Endothelial cell of umbilical vein (primary cell): ENCODE measurements at regions not wholly inside any gene's neighbourhood (a gene's known extent, or its start where the extent isn't known, plus 50 kb on each side); places are given as distances from the start of the nearest gene placed in this dataset.

ENCODE experiments used
- BruUV-seq: library from RNA; stranded (reverse); fragments of 400-500 nt; replicated peaks from 2 replicates; lab custom pipeline; 2021; lab: Mats Ljungman, UMichigan
- CTCF ChIA-PET: fragments of 300-600, 350-600 bp; sonication (Branson Sonifier 250); formaldehyde crosslinking; loops from one replicate; lab custom pipeline; 2021; ENCODE audit warnings: antibody characterized with exemption, inconsistent platforms; lab: Charles Lee
- POLR2A ChIA-PET: fragments of 300-600, 350-600 bp; sonication (Branson Sonifier 250); formaldehyde crosslinking; loops from one replicate; lab custom pipeline; 2021; ENCODE audit warnings: antibody characterized with exemption, inconsistent platforms; lab: Charles Lee
- DNase-seq: peaks from one replicate; pipeline ENCODE4 v3.0.0-alpha.2; 2011; ENCODE audit warnings: low read depth, low spot score
- FAIRE-seq: peaks from 2 replicates; lab custom pipeline; 2011; peaks lifted over from hg19 to GRCh38; lab: Jason Lieb, UNC
- H2AFZ ChIP-seq: 2 replicates; pipeline ENCODE4 v1.6.0; 2012; ENCODE audit warnings: low read depth, low read length, control low read depth, inconsistent platforms
- H3K27ac ChIP-seq: 2 replicates; pipeline ENCODE4 v1.5.1; 2011; ENCODE audit warnings: low read depth, mild to moderate bottlenecking, control low read depth, low read length, moderate library complexity; ENCODE audit not compliant: insufficient read depth
- H3K27me3 ChIP-seq, 2 experiments: 2 replicates each; pipeline versions ENCODE4 v1.6.0 to v1.6.1; 2011; ENCODE audit warnings: low read length in 2 of 2, mixed read lengths in 1 of 2; ENCODE audit not compliant: control insufficient read depth in 2 of 2, insufficient read depth in 2 of 2
- H3K36me3 ChIP-seq, 2 experiments: 2 replicates in 1 of 2; 3 replicates in 1 of 2; pipeline ENCODE4 v1.5.1; 2011; ENCODE audit warnings: low read length in 2 of 2, mild to moderate bottlenecking in 1 of 2, moderate library complexity in 1 of 2; ENCODE audit not compliant: control insufficient read depth in 2 of 2, insufficient read depth in 2 of 2; ENCODE audit errors: extremely low read depth in 1 of 2
- H3K4me1 ChIP-seq: 3 replicates; pipeline ENCODE4 v1.5.1; 2011; ENCODE audit warnings: mild to moderate bottlenecking, low read length; ENCODE audit not compliant: control insufficient read depth, insufficient read depth; ENCODE audit errors: extremely low read depth
- H3K4me2 ChIP-seq: 2 replicates; pipeline ENCODE4 v1.6.1; 2011; ENCODE audit warnings: low read length, control low read depth, mixed read lengths; ENCODE audit not compliant: insufficient read depth
- H3K4me3 ChIP-seq, 3 experiments: fragments of 200-600 bp in 1 of 3; sonication (generic), shearing (Covaris generic) in 1 of 3; replicated peaks in 1 of 3; 2 replicates each; pipeline ENCODE4 v1.5.1; 2011 to 2016; ENCODE audit warnings: control low read depth in 3 of 3, low read length in 3 of 3, mild to moderate bottlenecking in 2 of 3, inconsistent platforms in 1 of 3, low read depth in 1 of 3, moderate library complexity in 1 of 3; ENCODE audit not compliant: insufficient read depth in 1 of 3
- H3K79me2 ChIP-seq: 2 replicates; pipeline ENCODE4 v1.6.0; 2012; ENCODE audit warnings: low read length, inconsistent platforms; ENCODE audit not compliant: control insufficient read depth, insufficient read depth
- H3K9ac ChIP-seq: replicated peaks from 2 replicates; pipeline ENCODE3; 2011; ENCODE audit warnings: low read length, control low read depth; ENCODE audit not compliant: insufficient read depth; ENCODE audit errors: extremely low read depth
- H3K9me1 ChIP-seq: replicated peaks from 3 replicates; pipeline ENCODE4 v1.6.0; 2011; ENCODE audit warnings: mild to moderate bottlenecking, low read length; ENCODE audit not compliant: control insufficient read depth, insufficient read depth; ENCODE audit errors: extremely low read depth
- H3K9me3 ChIP-seq: replicated peaks from 2 replicates; pipeline ENCODE4 v1.5.1; 2012; ENCODE audit warnings: low read length, inconsistent platforms; ENCODE audit not compliant: control insufficient read depth, insufficient read depth
- H4K20me1 ChIP-seq: replicated peaks from 2 replicates; pipeline ENCODE3; 2011; ENCODE audit warnings: mild to moderate bottlenecking, low read length; ENCODE audit not compliant: control insufficient read depth, insufficient read depth; ENCODE audit errors: extremely low read depth
- EZH2 ChIP-seq: IDR thresholded peaks from 2 replicates; pipeline ENCODE4 v1.6.1; 2012; ENCODE audit warnings: borderline replicate concordance, low read depth, mild to moderate bottlenecking, moderate library complexity, low read length, inconsistent platforms; ENCODE audit not compliant: severe bottlenecking
- FOS ChIP-seq: IDR thresholded peaks from 2 replicates; pipeline ENCODE4 v1.6.1; 2011; ENCODE audit warnings: mild to moderate bottlenecking, low read length, moderate library complexity, borderline replicate concordance; ENCODE audit not compliant: insufficient read depth
- GATA2 ChIP-seq: IDR thresholded peaks from 2 replicates; pipeline ENCODE4 v1.7.0; 2011; ENCODE audit warnings: low read depth, mild to moderate bottlenecking, moderate library complexity, mixed read lengths, low read length; ENCODE audit not compliant: insufficient read length, insufficient read depth
- JUN ChIP-seq: IDR thresholded peaks from 2 replicates; pipeline ENCODE4 v1.6.1; 2011; ENCODE audit warnings: borderline replicate concordance, low read depth; ENCODE audit not compliant: insufficient read length, insufficient read depth
- MYC ChIP-seq: IDR thresholded peaks from one replicate; pipeline ENCODE4 v1.6.1; 2011; ENCODE audit warnings: mild to moderate bottlenecking, low read depth, low read length
- POLR2A ChIP-seq: IDR thresholded peaks from 2 replicates; pipeline ENCODE4 v1.6.1; 2012; ENCODE audit warnings: low read depth, mild to moderate bottlenecking, control low read depth, low read length
- POLR2AphosphoS5 ChIP-seq: IDR thresholded peaks from 2 replicates; pipeline ENCODE4 v1.6.1; 2012; ENCODE audit warnings: low read depth, mild to moderate bottlenecking, control low read depth, low read length, moderate library complexity; ENCODE audit not compliant: insufficient read depth
- dilution Hi-C: fragments of 300-500 bp; cut with MboI; formaldehyde crosslinking; loops from one replicate; pipeline ENCODE4 v1.15.0; 2019; ENCODE audit warnings: low sequenced_read_pairs; ENCODE audit not compliant: extremely low pct_ligation_motif_present
- intact Hi-C: fragments of 100-400 bp; cut with micrococcal nuclease; formaldehyde crosslinking; loops from one replicate; pipeline ENCODE4 v1.10.0; 2022
- TF ChIP-seq, protein P1 (sequence below): IDR thresholded peaks from 2 replicates; pipeline ENCODE4 v1.6.1; 2011; ENCODE audit not compliant: insufficient read depth, insufficient read length
- TF ChIP-seq, protein P2 (sequence below), 2 donors: IDR thresholded peaks; 1 replicate in 1 of 2; 2 replicates in 1 of 2; pipeline ENCODE4 v1.5.1; 2011; ENCODE audit warnings: low read length in 2 of 2, mild to moderate bottlenecking in 2 of 2, moderate library complexity in 2 of 2, control low read depth in 1 of 2, inconsistent platforms in 1 of 2, low read depth in 1 of 2; ENCODE audit not compliant: insufficient read depth in 1 of 2; ENCODE audit errors: extremely low read depth in 1 of 2

DNA sequence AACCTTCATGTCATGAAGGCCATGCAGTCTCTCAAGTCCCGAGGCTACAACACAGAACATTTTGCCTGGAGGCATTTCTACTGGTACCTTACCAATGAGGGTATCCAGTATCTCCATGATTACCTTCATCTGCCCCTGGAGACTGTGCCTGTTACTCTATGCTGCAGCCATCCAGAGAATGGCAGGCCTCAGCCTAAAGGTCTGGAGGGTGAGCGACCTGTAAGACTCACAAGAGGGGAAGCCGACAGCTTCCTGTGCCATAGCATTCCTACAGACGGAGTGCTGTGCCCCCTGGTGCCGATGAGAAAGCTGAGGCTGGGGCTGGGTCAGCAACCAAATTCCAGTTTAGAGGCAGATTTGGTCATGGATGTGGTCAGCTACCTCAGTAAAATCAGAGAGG, 51.3 kb upstream of the CADPS start:
- H3K4me1 ChIP-seq, result no peaks in the 10 kb centered on the region
- H3K27ac ChIP-seq, result no peak overlapping the region
- dilution Hi-C loops, result no loop called here
- no peaks in the 10 kb centered on the region for H3K9me3 ChIP-seq
- H3K4me2 ChIP-seq, result no peak overlapping the region
- BruUV-seq, result no TSS peak
- POLR2A ChIA-PET, result no interaction called here
- no peak overlapping the region for H3K4me3 ChIP-seq
- H3K9me1 ChIP-seq, result no peaks in the 10 kb centered on the region
- intact Hi-C loops, result no loop called here
- H4K20me1 ChIP-seq, result no peaks in the 10 kb centered on the region
- no peaks in the 10 kb centered on the region for H3K36me3 ChIP-seq
- no peaks in the 10 kb centered on the region for H3K27me3 ChIP-seq
- CTCF ChIA-PET, result no interaction called here
- FAIRE-seq (no peak), DNase-seq (no peak)
- no peak overlapping the region for H3K9ac ChIP-seq
- no peak overlapping the region for H2AFZ ChIP-seq
- H3K79me2 ChIP-seq, result no peaks in the 10 kb centered on the region
- no peak for TF ChIP-seq JUN

DNA sequence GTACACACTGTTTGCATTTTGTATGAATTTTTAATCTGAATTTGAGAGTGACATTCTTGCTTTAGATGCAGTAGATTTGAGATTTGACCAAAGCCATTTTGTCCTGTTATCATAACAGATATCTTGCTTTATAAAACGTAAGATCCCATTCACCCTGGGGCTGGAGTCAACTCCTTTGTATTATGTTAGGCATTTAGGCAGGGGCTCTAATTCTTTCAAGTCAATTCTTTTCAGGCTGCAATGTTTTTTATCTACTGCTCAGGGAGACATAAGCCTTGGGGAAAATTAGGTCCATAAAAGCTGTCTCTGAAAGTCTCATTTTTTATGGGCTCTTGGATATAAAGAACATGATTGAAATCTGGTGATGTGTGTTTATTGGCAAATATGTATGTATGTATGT, 53.0 kb upstream of the CADPS start:
- H3K27ac ChIP-seq, result no peak overlapping the region
- no peak overlapping the region for H2AFZ ChIP-seq
- BruUV-seq, result no TSS peak
- POLR2A ChIA-PET, result no interaction called here
- no peak overlapping the region for H3K4me3 ChIP-seq
- DNase-seq, result no peak
- FAIRE-seq, result no peak
- H3K79me2 ChIP-seq, result no peaks in the 10 kb centered on the region
- H3K9me3 ChIP-seq, result no peaks in the 10 kb centered on the region
- intact Hi-C loops (no loop called here), dilution Hi-C loops (no loop called here)
- H3K9me1 ChIP-seq, result no peaks in the 10 kb centered on the region
- H3K36me3 ChIP-seq, result no peaks in the 10 kb centered on the region
- no peak overlapping the region for H3K9ac ChIP-seq
- TF ChIP-seq, protein P1, sequence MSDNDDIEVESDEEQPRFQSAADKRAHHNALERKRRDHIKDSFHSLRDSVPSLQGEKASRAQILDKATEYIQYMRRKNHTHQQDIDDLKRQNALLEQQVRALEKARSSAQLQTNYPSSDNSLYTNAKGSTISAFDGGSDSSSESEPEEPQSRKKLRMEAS, result no peak
- TF ChIP-seq GATA2 (no peak), FOS (no peak), MYC (no peak), POLR2AphosphoS5 (no peak), EZH2 (no peak), JUN (no peak), POLR2A (no peak)
- TF ChIP-seq, protein P2, sequence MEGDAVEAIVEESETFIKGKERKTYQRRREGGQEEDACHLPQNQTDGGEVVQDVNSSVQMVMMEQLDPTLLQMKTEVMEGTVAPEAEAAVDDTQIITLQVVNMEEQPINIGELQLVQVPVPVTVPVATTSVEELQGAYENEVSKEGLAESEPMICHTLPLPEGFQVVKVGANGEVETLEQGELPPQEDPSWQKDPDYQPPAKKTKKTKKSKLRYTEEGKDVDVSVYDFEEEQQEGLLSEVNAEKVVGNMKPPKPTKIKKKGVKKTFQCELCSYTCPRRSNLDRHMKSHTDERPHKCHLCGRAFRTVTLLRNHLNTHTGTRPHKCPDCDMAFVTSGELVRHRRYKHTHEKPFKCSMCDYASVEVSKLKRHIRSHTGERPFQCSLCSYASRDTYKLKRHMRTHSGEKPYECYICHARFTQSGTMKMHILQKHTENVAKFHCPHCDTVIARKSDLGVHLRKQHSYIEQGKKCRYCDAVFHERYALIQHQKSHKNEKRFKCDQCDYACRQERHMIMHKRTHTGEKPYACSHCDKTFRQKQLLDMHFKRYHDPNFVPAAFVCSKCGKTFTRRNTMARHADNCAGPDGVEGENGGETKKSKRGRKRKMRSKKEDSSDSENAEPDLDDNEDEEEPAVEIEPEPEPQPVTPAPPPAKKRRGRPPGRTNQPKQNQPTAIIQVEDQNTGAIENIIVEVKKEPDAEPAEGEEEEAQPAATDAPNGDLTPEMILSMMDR (IDR thresholded peaks at IDR 0.05; ENCODE audit: extremely low read depth in 1 of 2, insufficient read depth in 1 of 2, low read depth in 1 of 2, low read length in 2 of 2), result no peak
- H3K27me3 ChIP-seq, result no peaks in the 10 kb centered on the region
- no peaks in the 10 kb centered on the region for H4K20me1 ChIP-seq
- H3K4me2 ChIP-seq, result no peak overlapping the region
- CTCF ChIA-PET, result no interaction called here
- no peaks in the 10 kb centered on the region for H3K4me1 ChIP-seq
